CD4-positive, alpha-beta T cell treated with Interleukin-1 beta for 1 hour (primary cell): ENCODE measurements at regions not wholly inside any gene's neighbourhood (a gene's known extent, or its start where the extent isn't known, plus 50 kb on each side); places are given as distances from the start of the nearest gene placed in this dataset.
"Not testable (repeated sequence)": the region's sequence is repeated elsewhere in the genome, so short reads cannot be mapped to it uniquely, and the experiment has no call there.

ENCODE experiments used
- DNase-seq, 2 donors: peaks; one replicate each; pipeline ENCODE4 v3.0.0-alpha.2; 2020 to 2022

- DNase-seq = no peak
Measured at GRCh38 chr12:40172879-40173278, 51.9 kb upstream of the LRRK2 start.

GRCh38 chr12:40171501-40171900 is 53.3 kb upstream of the LRRK2 start:
- DNase-seq = no peak

- DNase-seq = no peak
Measured at GRCh38 chr12:40171066-40171465, 53.7 kb upstream of the LRRK2 start.

GRCh38 chr12:40170593-40170992 is 54.2 kb upstream of the LRRK2 start:
- no peak for DNase-seq

- no peak for DNase-seq
Measured at GRCh38 chr12:40168868-40169267, 55.9 kb upstream of the LRRK2 start.

GRCh38 chr12:40168419-40168818 is 56.4 kb upstream of the LRRK2 start:
- DNase-seq = not testable (repeated sequence)

GRCh38 chr12:40168001-40168400 is 56.8 kb upstream of the LRRK2 start:
- no peak for DNase-seq

- DNase-seq = no peak
Measured at GRCh38 chr12:40165179-40165578, 59.3 kb upstream of the SLC2A13 start.

- no peak for DNase-seq
Measured at GRCh38 chr12:40164034-40164433, 58.2 kb upstream of the SLC2A13 start.

GRCh38 chr12:40162033-40162432 is 56.2 kb upstream of the SLC2A13 start:
- DNase-seq = no peak

- peak in 1 of 2 donors; percentile 7 for DNase-seq
Measured at GRCh38 chr12:40158592-40159111, 52.8 kb upstream of the SLC2A13 start.

GRCh38 chr12:40157336-40157735 is 51.5 kb upstream of the SLC2A13 start:
- DNase-seq = no peak

- DNase-seq = no peak
Measured at GRCh38 chr12:40156021-40156764, 50.3 kb upstream of the SLC2A13 start.
